D721Med (cell line): ENCODE measurements at regions not wholly inside any gene's neighbourhood (a gene's known extent, or its start where the extent isn't known, plus 50 kb on each side); places are given as distances from the start of the nearest gene placed in this dataset.

ENCODE experiments used
- DNase-seq: peaks from one replicate; pipeline ENCODE4 v3.0.0; 2011; ENCODE audit warnings: low spot score; ENCODE audit not compliant: insufficient read length
- FAIRE-seq: peaks from 2 replicates; lab custom pipeline; 2011; peaks lifted over from hg19 to GRCh38; lab: Jason Lieb, UNC
- CTCF ChIP-seq: IDR thresholded peaks from 2 replicates; pipeline ENCODE4 v1.5.1; 2012; ENCODE audit warnings: mild to moderate bottlenecking, control low read depth; ENCODE audit not compliant: insufficient read depth; ENCODE audit errors: missing control alignments

- no peak for DNase-seq
- FAIRE-seq, result no peak
- TF ChIP-seq CTCF, result no peak
Measured at GRCh38 chr6:145075425-145075824, 659.9 kb downstream of the EPM2A start.

- TF ChIP-seq CTCF, result no peak
- FAIRE-seq, result no peak
- no peak for DNase-seq
Measured at GRCh38 chr6:145076115-145076841, 659.0 kb downstream of the EPM2A start.

GRCh38 chr6:145077382-145077781 is 657.9 kb downstream of the EPM2A start:
- TF ChIP-seq CTCF, result no peak

GRCh38 chr6:145080651-145081050 is 654.7 kb downstream of the EPM2A start:
- no peak for DNase-seq
- TF ChIP-seq CTCF, result no peak
- FAIRE-seq, result no peak

More at GRCh38 chr6:145077382-145077781, 657.9 kb downstream of the EPM2A start:
- DNase-seq (no peak), FAIRE-seq (no peak)

- no peak for DNase-seq
- TF ChIP-seq CTCF, result no peak
- no peak for FAIRE-seq
Measured at GRCh38 chr6:145081677-145082076, 653.6 kb downstream of the EPM2A start.

- DNase-seq, result no peak
- TF ChIP-seq CTCF, result no peak
- FAIRE-seq, result no peak
Measured at GRCh38 chr6:145082359-145082758, 653.0 kb downstream of the EPM2A start.

GRCh38 chr6:145086197-145086596 is 649.1 kb downstream of the EPM2A start:
- DNase-seq, result no peak
- no peak for FAIRE-seq
- no peak for TF ChIP-seq CTCF
